OCI-M2 (cell line): ENCODE measurements at regions not wholly inside any gene's neighbourhood (a gene's known extent, or its start where the extent isn't known, plus 50 kb on each side); places are given as distances from the start of the nearest gene placed in this dataset.
"Not testable (repeated sequence)": the region's sequence is repeated elsewhere in the genome, so short reads cannot be mapped to it uniquely, and the experiment has no call there.

ENCODE experiments used
- DNase-seq: peaks from one replicate; lab custom pipeline; 2025; ENCODE audit not compliant: unreplicated experiment; lab: John Stamatoyannopoulos, UW

GRCh38 chr5:128784726-128785125 lies 180.6 kb upstream of the SLC27A6 start:
- DNase-seq, result no peak

GRCh38 chr5:128791312-128791711 lies 174.0 kb upstream of the SLC27A6 start:
- no peak for DNase-seq

- DNase-seq, result no peak
Measured at GRCh38 chr5:128796506-128796905, 168.8 kb upstream of the SLC27A6 start.

GRCh38 chr5:128798871-128799270 lies 166.4 kb upstream of the SLC27A6 start:
- no peak for DNase-seq

- DNase-seq, result no peak
Measured at GRCh38 chr5:128799945-128800344, 165.3 kb upstream of the SLC27A6 start.

GRCh38 chr5:128800377-128800776 lies 164.9 kb upstream of the SLC27A6 start:
- DNase-seq, result no peak

GRCh38 chr5:128813317-128814070 lies 151.8 kb upstream of the SLC27A6 start:
- no peak for DNase-seq

GRCh38 chr5:128815201-128815600 lies 150.1 kb upstream of the SLC27A6 start:
- DNase-seq, result no peak

GRCh38 chr5:128825826-128826225 lies 139.5 kb upstream of the SLC27A6 start:
- no peak for DNase-seq

GRCh38 chr5:128826275-128826674 lies 139.0 kb upstream of the SLC27A6 start:
- no peak for DNase-seq

GRCh38 chr5:128836571-128836970 lies 128.7 kb upstream of the SLC27A6 start:
- no peak for DNase-seq

GRCh38 chr5:128838623-128839022 lies 126.7 kb upstream of the SLC27A6 start:
- no peak for DNase-seq

GRCh38 chr5:128842241-128842640 lies 123.0 kb upstream of the SLC27A6 start:
- DNase-seq, result no peak

- DNase-seq, result no peak
Measured at GRCh38 chr5:128844354-128844923, 120.8 kb upstream of the SLC27A6 start.

GRCh38 chr5:128850049-128850448 lies 115.2 kb upstream of the SLC27A6 start:
- no peak for DNase-seq

- DNase-seq, result no peak
Measured at GRCh38 chr5:128854931-128855330, 110.4 kb upstream of the SLC27A6 start.

- DNase-seq, result no peak
Measured at GRCh38 chr5:128857076-128857677, 108.1 kb upstream of the SLC27A6 start.

GRCh38 chr5:128858995-128859394 lies 106.3 kb upstream of the SLC27A6 start:
- DNase-seq, result no peak

GRCh38 chr5:128861155-128861554 lies 104.1 kb upstream of the SLC27A6 start:
- not testable (repeated sequence) for DNase-seq

- no peak for DNase-seq
Measured at GRCh38 chr5:128869970-128870369, 95.3 kb upstream of the SLC27A6 start.

GRCh38 chr5:128870373-128870772 lies 94.9 kb upstream of the SLC27A6 start:
- no peak for DNase-seq

- no peak for DNase-seq
Measured at GRCh38 chr5:128870923-128871322, 94.4 kb upstream of the SLC27A6 start.
